ENCODE measurements at regions not wholly inside any gene's neighbourhood (a gene's known extent, or its start where the extent isn't known, plus 50 kb on each side); places are given as distances from the start of the nearest gene placed in this dataset.

GRCh38 chr5:61924251-61924650 is 381.8 kb upstream of the KIF2A start:
- no peak for ATAC-seq
- TF ChIP-seq ARNTL (CRISPR knock-in tag; IDR thresholded peaks at IDR 0.05; ENCODE audit: borderline replicate concordance, low read depth) (no peak), TCF4 (CRISPR knock-in tag; IDR thresholded peaks at IDR 0.05; ENCODE audit: borderline replicate concordance) (no peak)

- ATAC-seq, result no peak
- TF ChIP-seq CREB5 (CRISPR knock-in tag; IDR thresholded peaks at IDR 0.05; ENCODE audit: low read depth) (no peak), GLIS3 (CRISPR knock-in tag; IDR thresholded peaks at IDR 0.05) (no peak), ARNTL (CRISPR knock-in tag; IDR thresholded peaks at IDR 0.05; ENCODE audit: borderline replicate concordance, low read depth) (no peak)
Observed at GRCh38 chr5:61926911-61927310, 379.1 kb upstream of the KIF2A start.

DNA sequence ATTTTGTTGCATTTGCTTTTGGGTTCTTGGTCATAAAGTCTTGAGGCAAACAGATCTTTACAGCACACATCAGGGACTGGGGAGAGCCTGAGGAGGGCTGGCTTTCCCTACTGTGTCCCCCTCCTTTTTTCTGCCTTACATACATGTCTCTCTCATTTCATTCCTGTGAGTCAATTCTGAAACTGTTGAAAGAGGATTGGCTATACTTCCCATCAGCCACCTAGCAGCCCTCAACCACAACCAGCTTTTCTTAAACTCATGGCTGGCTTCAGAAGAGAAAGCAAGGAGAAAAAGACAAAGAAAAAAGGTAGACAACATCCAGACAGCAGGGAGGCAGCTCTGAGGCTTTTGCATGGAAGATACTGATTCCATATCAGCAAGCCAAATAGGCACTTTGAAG is 374.8 kb upstream of the KIF2A start:
- TF ChIP-seq CSDC2 (CRISPR knock-in tag; IDR thresholded peaks at IDR 0.05) (no peak), CREB5 (CRISPR knock-in tag; IDR thresholded peaks at IDR 0.05; ENCODE audit: low read depth) (no peak), GLIS3 (CRISPR knock-in tag; IDR thresholded peaks at IDR 0.05) (no peak), ARNTL (CRISPR knock-in tag; IDR thresholded peaks at IDR 0.05; ENCODE audit: borderline replicate concordance, low read depth) (no peak), PPARA (CRISPR knock-in tag; IDR thresholded peaks at IDR 0.05; ENCODE audit: borderline replicate concordance) (no peak), ISL1 (CRISPR knock-in tag; IDR thresholded peaks at IDR 0.05) (no peak), TSHZ2 (CRISPR knock-in tag; IDR thresholded peaks at IDR 0.05) (no peak), BACH2 (CRISPR knock-in tag; IDR thresholded peaks at IDR 0.05; ENCODE audit: borderline replicate concordance) (no peak), SNAI2 (CRISPR knock-in tag; IDR thresholded peaks at IDR 0.05) (no peak), TOX (CRISPR knock-in tag; IDR thresholded peaks at IDR 0.05; ENCODE audit: borderline replicate concordance) (no peak), ZFP30 (CRISPR knock-in tag; IDR thresholded peaks at IDR 0.05) (no peak), ZNF70 (CRISPR knock-in tag; IDR thresholded peaks at IDR 0.05) (no peak)
- TF ChIP-seq, protein P1, sequence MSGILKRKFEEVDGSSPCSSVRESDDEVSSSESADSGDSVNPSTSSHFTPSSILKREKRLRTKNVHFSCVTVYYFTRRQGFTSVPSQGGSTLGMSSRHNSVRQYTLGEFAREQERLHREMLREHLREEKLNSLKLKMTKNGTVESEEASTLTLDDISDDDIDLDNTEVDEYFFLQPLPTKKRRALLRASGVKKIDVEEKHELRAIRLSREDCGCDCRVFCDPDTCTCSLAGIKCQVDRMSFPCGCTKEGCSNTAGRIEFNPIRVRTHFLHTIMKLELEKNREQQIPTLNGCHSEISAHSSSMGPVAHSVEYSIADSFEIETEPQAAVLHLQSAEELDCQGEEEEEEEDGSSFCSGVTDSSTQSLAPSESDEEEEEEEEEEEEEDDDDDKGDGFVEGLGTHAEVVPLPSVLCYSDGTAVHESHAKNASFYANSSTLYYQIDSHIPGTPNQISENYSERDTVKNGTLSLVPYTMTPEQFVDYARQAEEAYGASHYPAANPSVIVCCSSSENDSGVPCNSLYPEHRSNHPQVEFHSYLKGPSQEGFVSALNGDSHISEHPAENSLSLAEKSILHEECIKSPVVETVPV (CRISPR knock-in tag; IDR thresholded peaks at IDR 0.05), result no peak

DNA sequence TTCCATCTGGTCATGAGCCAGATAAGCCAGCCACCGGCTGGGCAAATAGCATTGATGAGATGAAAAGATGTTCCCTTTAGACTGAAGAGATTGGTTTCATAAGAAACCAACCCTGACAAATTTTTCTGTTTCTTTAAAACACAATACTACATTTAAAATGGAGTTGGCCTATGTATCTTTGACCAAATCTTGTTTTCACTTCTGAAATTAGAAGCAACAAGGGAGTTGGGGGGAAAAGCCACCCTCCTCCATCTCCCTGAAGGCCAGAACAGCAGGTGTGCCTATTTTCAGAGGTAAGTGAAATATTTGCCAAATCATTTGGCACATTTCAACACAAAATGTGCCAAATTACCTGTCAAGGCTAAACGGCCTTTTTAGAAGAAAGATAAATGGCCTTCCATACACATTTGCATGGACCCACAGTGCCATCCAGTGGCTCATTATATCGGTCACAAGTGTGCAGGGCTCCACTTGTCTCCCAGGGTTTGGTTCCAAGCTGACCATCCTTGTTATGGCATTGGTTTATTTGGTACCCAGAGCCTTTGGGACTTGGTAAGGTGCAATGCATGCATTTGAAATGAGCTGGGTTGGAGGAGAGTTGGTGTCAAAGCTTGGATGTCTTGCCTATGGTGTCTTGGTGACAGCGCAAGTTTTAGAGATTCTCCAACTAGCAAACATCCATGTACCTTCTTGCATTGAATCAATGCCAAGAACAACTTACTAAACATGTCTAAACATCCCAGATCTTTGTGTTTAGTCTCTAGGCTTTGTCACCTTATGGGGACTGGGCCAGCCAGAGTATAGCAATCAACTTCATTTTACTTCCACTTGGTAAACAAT is 372.0 kb upstream of the KIF2A start:
- TF ChIP-seq ARNTL (CRISPR knock-in tag; IDR thresholded peaks at IDR 0.05; ENCODE audit: borderline replicate concordance, low read depth) (no peak), BACH2 (CRISPR knock-in tag; IDR thresholded peaks at IDR 0.05; ENCODE audit: borderline replicate concordance) (no peak), CSDC2 (CRISPR knock-in tag; IDR thresholded peaks at IDR 0.05) (no peak), PPARA (CRISPR knock-in tag; IDR thresholded peaks at IDR 0.05; ENCODE audit: borderline replicate concordance) (no peak)

More for the DNA sequence above, 374.8 kb upstream of the KIF2A start:
- ATAC-seq, result no peak

DNA sequence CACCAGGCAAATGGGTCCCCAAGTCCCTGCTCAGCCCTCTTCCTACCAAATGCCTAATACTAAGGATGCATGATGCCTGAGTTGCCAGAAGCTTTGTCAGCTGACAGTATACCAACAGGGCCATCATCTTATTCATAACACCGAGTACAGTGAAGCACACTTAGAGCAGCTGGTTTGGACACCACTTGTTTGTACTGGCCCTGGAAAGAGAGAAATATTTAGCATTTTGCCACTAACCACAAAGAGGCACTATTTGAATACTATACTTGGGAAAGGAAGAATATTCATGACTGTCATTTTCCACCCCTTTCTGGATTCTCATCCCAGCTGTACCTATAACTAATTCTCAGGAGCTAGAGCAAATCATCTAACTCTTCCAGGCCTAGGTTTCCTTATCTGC is 364.4 kb upstream of the KIF2A start:
- ATAC-seq, result no peak
- TF ChIP-seq ZNF70 (CRISPR knock-in tag; IDR thresholded peaks at IDR 0.05), result no peak
- no peak for TF ChIP-seq ZC3H10 (CRISPR knock-in tag; IDR thresholded peaks at IDR 0.05)
- TF ChIP-seq ZNF8 (CRISPR knock-in tag; IDR thresholded peaks at IDR 0.05), result no peak

More for the DNA sequence above, 372.0 kb upstream of the KIF2A start:
- peak; percentile 73 for ATAC-seq
